Effector memory CD4-positive, alpha-beta T cell (primary cell): ENCODE measurements at regions not wholly inside any gene's neighbourhood (a gene's known extent, or its start where the extent isn't known, plus 50 kb on each side); places are given as distances from the start of the nearest gene placed in this dataset.

Source experiments
- DNase-seq, 3 donors: peaks; one replicate each; pipeline ENCODE4 v3.0.0-alpha.2; 2020
- H3K27ac ChIP-seq: 2 replicates; pipeline ENCODE4 v1.7.0; 2013; ENCODE audit warnings: mild to moderate bottlenecking, low read length, moderate library complexity; ENCODE audit not compliant: insufficient read depth, poor library complexity, severe bottlenecking
- H3K27me3 ChIP-seq: replicated peaks from 2 replicates; pipeline ENCODE4 v1.7.0; 2013; ENCODE audit warnings: mild to moderate bottlenecking, low read length; ENCODE audit not compliant: insufficient read depth, control insufficient read depth, poor library complexity, severe bottlenecking
- H3K36me3 ChIP-seq: 2 replicates; pipeline ENCODE4 v1.7.0; 2013; ENCODE audit warnings: mild to moderate bottlenecking, low read length, moderate library complexity; ENCODE audit not compliant: control insufficient read depth, insufficient read depth
- H3K4me1 ChIP-seq: 2 replicates; pipeline ENCODE4 v1.7.0; 2013; ENCODE audit warnings: low read length, mild to moderate bottlenecking; ENCODE audit not compliant: control insufficient read depth, insufficient read depth, poor library complexity, severe bottlenecking
- H3K4me3 ChIP-seq: 2 replicates; pipeline ENCODE4 v1.7.0; 2013; ENCODE audit warnings: low read length, low read depth, mild to moderate bottlenecking; ENCODE audit not compliant: insufficient read depth, poor library complexity, severe bottlenecking
- H3K9me3 ChIP-seq: 2 replicates; pipeline ENCODE4 v1.7.0; 2013; ENCODE audit warnings: mild to moderate bottlenecking, low read length, moderate library complexity; ENCODE audit not compliant: control insufficient read depth

DNA sequence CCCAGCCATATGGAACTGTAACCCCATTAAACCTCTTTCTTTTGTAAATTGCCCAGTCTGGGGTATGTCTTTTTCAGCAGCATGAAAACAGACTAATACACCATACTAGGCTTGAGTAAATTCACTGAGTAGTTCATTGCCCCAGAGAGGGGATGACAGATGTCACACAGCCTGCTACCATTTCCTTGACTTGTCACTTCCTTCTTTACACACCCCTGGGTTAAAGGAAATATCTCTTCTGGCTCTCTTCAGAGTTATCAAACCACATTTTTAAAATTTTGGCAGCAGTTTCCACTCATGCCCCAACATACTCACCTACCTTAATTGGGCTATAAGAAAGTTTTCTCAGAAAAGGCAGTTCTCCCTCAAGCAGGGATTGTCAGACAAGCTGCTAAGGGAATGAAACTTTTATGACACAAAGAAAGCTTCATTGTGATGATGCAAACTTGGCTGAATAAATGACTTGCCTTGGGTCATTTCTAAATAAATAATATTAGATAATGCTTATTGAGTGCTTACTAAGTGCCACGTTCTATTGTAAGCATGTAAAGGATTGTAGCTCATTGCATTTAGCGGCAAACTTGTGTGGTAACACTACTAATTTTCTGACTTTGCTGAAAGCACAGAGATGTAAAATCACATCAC lies 68.0 kb upstream of the RBMS3 start:
- Histone ChIP-seq H3K9me3 (no peaks in the 10 kb centered on the region), H3K36me3 (no peaks in the 10 kb centered on the region), H3K27ac (no peak overlapping the region), H3K4me3 (no peak overlapping the region), H3K27me3 (no peaks in the 10 kb centered on the region), H3K4me1 (no peaks in the 10 kb centered on the region)
- no peak for DNase-seq

DNA sequence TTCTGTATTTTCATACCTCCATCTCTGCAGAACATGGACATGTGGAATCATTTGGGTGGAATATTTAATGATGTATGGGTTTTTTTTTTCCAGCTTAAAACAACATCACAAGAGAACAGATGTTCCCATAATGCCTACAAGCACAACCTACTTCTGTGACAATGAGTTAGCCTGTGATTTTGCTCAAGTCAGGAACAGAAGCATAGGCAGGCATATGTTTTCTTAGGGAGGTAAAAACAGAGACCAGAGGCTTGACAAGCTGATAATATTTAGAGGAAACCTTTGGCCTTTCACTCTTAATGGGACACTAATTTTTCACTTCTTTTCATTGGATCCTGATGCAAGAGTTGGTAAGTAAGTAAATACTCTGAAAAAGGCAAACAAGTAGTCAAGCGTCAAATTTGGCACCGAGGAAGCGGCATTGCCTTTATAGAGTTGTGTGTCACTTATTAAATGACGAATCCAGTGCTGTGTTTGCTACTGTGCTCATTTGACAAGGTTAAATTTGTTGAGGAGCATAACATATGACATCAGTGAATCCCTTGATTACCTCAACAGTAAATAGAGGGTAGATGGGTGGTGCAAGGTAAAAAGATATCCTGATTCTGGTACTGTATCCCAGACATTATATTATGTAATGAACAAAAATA lies 66.7 kb upstream of the RBMS3 start:
- H3K27me3 ChIP-seq: no peaks in the 10 kb centered on the region
- H3K36me3 ChIP-seq: no peaks in the 10 kb centered on the region
- H3K9me3 ChIP-seq: no peaks in the 10 kb centered on the region
- H3K4me3 ChIP-seq: no peak overlapping the region
- H3K27ac ChIP-seq: no peak overlapping the region
- no peaks in the 10 kb centered on the region for H3K4me1 ChIP-seq
- DNase-seq: no peak

DNA sequence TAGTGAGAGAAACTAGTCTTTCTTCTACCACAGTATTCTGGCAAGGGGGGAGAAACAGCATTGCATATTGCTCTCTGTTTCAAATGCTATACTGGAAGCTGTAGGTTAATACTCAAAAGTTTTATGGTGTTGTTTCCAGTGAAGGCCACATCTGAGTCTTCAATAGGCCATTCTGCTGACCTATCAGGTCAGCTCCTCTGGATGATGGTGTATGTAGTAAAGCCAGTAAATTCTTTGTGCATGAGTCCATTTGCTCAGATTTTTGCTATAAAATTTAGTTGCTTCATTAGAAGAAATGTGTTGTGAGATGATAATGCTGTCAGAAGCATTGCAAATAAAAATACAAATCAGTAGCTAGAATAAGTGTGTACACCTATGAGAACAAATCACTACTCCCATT lies 64.9 kb upstream of the RBMS3 start:
- Histone ChIP-seq H3K4me1 (no peaks in the 10 kb centered on the region), H3K36me3 (no peaks in the 10 kb centered on the region), H3K27ac (no peak overlapping the region), H3K4me3 (no peak overlapping the region), H3K9me3 (no peaks in the 10 kb centered on the region), H3K27me3 (no peaks in the 10 kb centered on the region)
- no peak for DNase-seq

DNA sequence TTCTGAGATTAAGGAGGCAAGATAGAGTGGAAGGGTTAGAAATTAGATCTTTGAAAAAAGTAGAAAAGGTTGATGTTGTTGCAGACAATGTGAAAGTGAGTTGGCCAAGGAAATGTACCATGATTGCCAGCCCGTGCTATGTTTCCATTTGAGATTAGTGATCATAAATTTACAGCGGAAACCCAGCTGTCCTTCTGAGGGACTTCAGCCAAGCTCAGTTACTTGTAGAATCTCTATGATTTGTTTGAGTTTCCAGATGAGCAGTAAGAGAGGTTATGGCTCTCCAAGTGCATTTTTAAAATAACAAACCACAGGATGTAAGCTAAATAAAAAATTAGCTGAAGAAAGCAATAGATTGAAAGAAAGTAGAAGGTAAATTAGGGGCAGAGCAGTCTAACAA lies 54.2 kb upstream of the RBMS3 start:
- Histone ChIP-seq H3K4me1 (no peaks in the 10 kb centered on the region), H3K4me3 (no peak overlapping the region), H3K27ac (no peak overlapping the region), H3K27me3 (no peaks in the 10 kb centered on the region), H3K9me3 (no peaks in the 10 kb centered on the region), H3K36me3 (no peaks in the 10 kb centered on the region)
- DNase-seq: no peak

DNA sequence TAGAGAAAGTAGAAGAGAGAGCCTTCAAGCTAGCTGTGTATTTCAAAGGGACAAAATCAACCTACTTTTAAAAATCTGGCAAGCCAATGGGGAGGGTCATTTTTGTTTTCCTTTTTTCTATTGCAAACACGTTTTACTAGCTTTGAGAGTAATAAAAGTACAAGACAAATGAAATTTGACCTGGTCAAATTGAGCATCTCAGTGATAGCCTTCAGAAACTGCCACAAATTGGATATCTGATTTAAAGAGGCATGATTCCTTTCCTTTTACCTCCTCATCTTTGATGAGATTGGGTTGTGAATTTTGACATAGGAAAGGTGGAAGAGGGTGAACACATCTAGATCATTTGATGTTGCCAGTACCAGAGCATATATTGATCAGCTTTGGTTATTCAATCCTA lies 53.6 kb upstream of the RBMS3 start:
- H3K4me1 ChIP-seq: no peaks in the 10 kb centered on the region
- H3K36me3 ChIP-seq: no peaks in the 10 kb centered on the region
- H3K27ac ChIP-seq: no peak overlapping the region
- no peaks in the 10 kb centered on the region for H3K27me3 ChIP-seq
- no peak for DNase-seq
- no peak overlapping the region for H3K4me3 ChIP-seq
- H3K9me3 ChIP-seq: no peaks in the 10 kb centered on the region
